HG03575 (cell line): ENCODE measurements at regions not wholly inside any gene's neighbourhood (a gene's known extent, or its start where the extent isn't known, plus 50 kb on each side); places are given as distances from the start of the nearest gene placed in this dataset.
"Not testable (repeated sequence)": the region's sequence is repeated elsewhere in the genome, so short reads cannot be mapped to it uniquely, and the experiment has no call there.

Experiments used
- ATAC-seq: cut with Tn5 transposase; IDR thresholded peaks from one replicate; pipeline ENCODE4 v1.9.1; 2021; ENCODE audit not compliant: unreplicated experiment, insufficient number of reproducible peaks, low FRiP score; ENCODE audit errors: extremely low read depth

- ATAC-seq = no peak
These were observed 86.3 kb downstream of the GYPE start for GRCh38 chr4:143819029-143819428.

DNA sequence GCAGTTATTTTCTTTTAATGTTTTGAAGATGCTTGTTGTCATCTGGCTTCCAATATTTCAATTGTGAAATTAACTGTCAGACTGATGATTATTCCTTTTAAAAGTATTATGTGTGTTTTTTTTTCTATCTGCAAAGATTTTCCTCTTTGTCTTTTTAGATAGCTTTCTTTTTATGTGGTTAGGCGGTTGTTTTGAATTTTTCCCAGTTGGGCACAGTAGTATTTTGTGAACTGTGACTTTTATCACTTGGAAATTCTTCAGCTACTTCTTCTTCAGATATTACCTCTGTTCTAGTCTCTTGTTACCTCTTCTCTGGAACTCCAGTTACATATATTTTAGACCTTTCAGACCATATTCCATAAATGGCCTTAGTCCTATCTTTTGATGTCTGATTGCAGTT lies 87.5 kb downstream of the GYPE start:
- ATAC-seq = not testable (repeated sequence)

- not testable (repeated sequence) for ATAC-seq
These were observed 90.0 kb downstream of the GYPE start for GRCh38 chr4:143815375-143815774.

DNA sequence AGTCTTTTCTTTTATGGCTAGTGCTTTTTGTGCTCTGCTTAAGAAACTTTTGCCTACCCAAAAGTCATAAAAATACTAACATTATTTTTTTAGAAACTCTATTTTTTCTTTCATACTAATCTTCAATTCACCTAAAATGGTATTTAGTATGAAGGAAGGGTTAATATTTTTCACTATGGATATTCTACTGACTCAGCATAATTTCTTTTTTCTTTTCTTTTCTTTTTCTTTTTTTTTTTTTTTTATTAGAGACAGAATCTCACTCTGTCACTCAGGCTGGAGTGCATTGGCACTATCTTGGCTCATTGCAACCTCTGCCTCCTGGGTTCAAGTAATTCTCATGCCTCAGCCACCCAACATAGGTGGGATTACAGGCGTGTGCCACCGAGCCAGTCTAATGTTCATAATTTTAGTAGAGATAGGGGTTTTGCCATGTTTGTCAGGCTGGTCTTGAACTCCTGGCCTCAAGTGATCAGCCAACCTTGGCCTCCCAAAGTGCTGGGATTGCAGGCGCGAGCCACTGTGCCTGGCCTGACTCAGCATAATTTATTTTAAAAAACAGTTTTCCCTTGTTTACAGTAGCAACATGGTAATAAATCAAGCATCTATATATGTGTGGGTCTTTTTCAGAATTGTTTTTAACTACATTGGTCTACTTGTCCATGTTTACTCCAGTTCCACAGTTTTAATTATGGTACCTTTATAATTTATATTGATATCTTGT lies 91.8 kb downstream of the GYPE start:
- not testable (repeated sequence) for ATAC-seq

GRCh38 chr4:143791693-143792092 lies 91.2 kb upstream of the FREM3 start:
- ATAC-seq = not testable (repeated sequence)

DNA sequence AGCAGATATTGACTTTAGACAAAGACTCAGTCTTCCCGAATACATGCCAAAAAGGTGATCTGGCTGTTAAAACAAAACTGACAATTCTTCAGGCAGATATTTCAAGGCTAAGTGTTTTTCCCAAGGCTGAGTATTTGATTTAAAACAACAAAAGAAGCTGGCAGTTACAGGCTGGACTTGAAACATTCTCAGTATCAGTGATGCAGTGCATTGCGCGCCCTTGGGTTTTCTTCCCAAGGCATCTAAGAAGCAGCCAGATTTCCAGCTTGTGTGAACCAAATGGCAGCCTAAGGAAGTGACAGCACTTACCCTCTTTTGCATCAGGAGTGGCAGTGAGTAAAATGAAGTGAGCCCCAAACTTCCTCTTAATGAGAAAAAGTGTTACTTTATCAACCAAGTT lies 90.0 kb upstream of the FREM3 start:
- not testable (repeated sequence) for ATAC-seq

DNA sequence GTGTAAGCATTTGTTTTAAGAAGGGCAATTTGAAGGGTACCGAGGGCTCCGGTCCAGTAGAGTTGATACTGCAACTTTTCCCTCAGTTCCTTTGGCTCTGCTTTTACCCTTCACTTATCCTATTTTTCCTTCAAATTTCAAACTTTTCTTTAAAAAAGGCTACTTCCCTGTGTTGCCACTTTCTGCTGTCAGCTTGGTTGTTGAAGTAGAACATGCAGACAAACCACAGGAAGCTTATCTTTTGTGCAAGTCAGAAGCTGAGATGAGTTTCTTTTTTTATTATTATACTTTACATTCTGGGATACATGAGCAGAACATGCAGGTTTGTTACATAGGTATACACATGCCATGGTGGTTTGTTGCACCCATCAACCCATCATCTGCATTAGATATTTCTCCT lies 89.1 kb upstream of the FREM3 start:
- not testable (repeated sequence) for ATAC-seq

DNA sequence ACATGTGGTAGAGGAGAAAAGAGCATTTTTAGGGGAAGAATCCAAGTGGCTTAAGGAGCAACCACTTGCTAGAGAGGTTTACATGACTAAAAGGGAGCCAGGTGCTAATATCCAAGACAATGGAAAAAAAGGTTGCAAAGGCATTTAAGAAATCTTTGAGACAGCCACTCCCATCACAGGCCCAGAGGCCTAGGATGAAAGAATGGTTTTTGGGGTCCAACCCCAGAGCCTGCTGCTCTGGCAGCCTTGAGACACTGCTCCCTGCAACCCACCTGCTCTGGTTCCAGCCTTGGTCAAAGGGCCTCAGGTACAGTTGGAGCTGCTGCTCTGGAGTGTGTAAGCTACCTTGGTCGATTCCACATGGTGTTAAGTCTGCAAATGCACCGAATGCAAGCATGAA lies 84.1 kb upstream of the FREM3 start:
- ATAC-seq = no peak

- ATAC-seq = no peak
These were observed 82.0 kb upstream of the FREM3 start for GRCh38 chr4:143782521-143782920.

- peak; percentile 100 for ATAC-seq
These were observed 73.8 kb upstream of the FREM3 start for GRCh38 chr4:143773998-143774895.

GRCh38 chr4:143771269-143771668 lies 70.8 kb upstream of the FREM3 start:
- ATAC-seq = no peak

- no peak for ATAC-seq
These were observed 67.6 kb upstream of the FREM3 start for GRCh38 chr4:143768007-143768591.

DNA sequence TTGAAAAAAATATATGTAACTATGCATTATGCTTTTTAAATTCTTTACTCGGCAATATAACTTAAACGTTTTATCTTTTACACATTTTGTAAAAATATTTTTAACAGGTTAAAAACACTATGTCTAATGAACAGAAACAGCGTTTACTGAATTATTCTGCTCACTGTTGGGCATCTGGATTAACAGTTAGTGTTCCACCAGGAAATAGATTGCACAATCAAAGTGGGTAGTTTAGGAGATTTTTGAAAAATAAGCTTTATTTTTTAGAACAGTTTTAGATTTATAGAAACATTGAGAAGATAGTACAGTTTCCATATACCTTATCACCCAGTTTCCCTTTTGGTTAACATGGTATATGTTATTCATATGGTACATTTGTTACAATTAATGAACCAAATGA lies 63.1 kb upstream of the FREM3 start:
- ATAC-seq = no peak

- ATAC-seq = no peak
These were observed 62.0 kb upstream of the FREM3 start for GRCh38 chr4:143762511-143762910.
